KBM-7 (cell line): ENCODE measurements at regions not wholly inside any gene's neighbourhood (a gene's known extent, or its start where the extent isn't known, plus 50 kb on each side); places are given as distances from the start of the nearest gene placed in this dataset.

Experiments
- DNase-seq: peaks from one replicate; pipeline ENCODE4 v3.0.0-alpha.2; 2015
- in situ Hi-C: fragments of 300-500 bp; cut with MboI; formaldehyde crosslinking; loops from 2 replicates; pipeline ENCODE4 v1.14.3; 2020; ENCODE audit warnings: low sequenced_read_pairs, low pct_unique_long_range_greater_than_20kb, mixed read lengths

DNA sequence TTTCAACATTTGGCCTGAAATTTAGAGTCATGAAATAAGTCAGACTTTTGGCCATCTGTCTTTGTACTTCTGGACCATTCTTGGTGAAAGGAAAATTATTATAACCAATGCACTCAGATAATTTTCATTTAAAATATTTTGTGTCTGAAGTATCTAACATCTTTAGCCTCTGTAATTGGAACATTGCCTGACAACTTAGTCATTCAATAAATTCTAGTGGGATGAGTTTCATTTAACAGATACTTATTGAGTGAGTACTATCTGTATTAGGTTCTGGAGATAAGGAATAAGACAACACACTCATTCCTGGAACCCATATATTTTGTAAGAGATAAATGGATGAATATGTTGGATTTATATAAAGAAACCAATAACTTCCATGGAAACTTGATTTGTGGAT lies 536.0 kb downstream of the BCKDHB start:
- in situ Hi-C loops: no loop called here
- no peak for DNase-seq

DNA sequence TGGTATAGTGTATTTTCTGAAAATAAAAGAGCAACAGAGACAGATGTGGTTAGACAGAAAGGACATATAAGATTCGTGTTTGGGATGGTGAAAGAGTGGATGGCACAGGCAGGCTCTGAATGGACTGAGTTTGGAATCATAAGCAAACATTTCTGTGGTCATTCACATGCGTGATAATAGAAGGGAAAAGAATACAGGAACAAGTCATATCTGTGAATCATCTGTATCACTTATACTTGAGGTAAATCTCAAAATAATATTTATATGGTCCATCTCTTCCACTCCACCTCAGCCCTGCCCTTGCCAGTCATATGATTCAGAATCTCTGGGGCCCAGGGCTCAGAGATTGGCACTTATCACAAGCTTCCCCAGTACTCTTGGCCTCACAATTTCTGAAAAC lies 535.1 kb downstream of the BCKDHB start:
- in situ Hi-C loops: no loop called here
- DNase-seq: no peak

DNA sequence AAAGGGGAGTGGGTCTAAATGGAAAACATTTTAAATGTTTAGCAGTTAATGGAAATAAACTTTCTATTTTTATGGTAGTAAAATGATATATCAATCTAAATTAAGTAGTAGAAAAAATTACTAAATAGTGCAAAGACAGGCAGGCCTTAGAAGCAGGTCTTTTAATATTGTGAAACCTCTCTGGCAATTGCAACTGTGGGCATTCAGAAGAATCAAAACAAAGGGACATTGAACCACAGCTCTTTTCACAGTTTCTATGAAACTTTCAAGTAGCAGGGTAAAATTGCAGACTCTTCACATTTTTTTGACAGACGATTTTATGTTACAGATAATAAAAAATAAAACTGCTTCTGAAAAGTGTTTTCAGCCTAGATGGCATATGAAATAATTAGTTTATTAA lies 533.7 kb downstream of the BCKDHB start:
- in situ Hi-C loops: no loop called here
- no peak for DNase-seq

DNA sequence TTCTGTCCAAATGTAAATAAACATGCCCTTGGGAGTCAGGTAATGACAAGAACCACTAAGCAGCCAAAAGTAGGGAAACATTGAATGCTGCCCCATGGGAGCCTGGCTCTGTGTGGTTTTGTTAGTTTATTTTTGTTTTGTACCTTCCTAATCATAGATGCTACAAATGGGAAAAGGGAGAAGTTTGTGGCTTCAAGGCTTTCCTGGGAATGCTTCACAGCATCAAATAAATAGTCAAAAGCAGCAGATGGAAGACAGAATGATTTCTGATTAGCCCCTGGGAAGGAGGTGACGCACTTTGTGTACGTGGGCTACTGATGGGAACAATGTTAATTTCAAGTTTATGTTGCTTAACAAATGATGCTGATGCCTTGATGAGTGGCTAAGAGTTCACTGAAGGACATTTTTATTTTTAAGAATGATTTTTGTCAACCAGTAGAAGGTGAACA lies 532.7 kb downstream of the BCKDHB start:
- in situ Hi-C loops: no loop called here

DNA sequence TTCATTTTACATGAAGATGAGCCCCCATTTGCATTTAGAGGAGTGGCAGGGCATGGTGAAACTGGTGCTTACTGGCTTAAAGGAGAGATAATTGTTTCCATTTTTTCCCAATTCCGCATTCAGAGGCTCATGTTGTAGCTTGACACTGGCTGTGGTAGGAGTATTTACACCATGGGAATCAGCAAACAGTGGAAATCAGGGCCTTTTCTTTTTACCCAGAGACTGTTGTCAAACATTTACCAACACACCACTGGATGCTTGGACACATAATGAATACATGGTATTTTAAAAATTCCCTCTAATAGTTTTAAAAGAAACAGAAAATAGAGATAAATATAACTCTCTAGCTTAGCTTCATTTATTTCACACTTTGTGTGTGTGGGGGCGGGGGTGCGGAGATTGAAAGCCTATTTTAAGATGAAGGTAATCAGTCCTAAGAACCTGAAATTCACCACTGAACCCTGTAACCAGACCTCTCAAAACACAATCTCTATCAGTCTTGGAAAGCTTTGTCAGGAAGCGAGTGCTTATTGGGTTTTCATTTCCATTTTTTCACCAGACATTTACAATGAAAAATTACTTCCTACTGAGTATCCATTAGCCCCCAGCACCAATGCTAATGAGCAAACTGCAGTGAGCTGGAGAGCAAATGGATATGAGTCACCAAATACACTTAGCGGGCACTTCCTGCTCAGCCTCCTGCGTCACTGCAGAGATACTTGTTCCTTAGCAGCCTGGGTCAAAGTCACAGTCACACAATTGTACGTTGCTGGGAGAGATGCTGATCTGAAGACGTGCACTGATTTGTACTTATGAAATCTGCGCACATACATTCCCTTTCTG lies 532.0 kb downstream of the BCKDHB start:
- peak; percentile 18 for DNase-seq
- in situ Hi-C loops: no loop called here

More for the DNA sequence above, 532.7 kb downstream of the BCKDHB start:
- no peak for DNase-seq

DNA sequence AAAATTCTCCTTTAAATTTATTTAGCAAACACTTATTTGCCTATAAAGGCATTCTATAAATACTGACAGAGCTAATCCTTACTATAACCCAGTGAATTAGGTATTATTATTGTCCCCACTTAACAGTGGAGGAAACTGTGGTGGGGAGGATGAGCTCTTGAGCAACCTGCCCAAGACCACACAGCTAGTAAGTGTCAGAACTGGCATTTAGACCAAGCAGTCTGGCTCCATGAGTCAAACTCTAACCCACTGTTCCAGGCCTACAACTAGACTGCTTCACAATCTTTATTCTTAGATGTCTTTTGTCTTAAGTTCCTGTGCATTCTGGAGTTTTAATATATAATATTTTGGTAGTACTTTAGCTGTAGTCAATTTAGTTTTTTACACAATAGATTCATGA lies 530.8 kb downstream of the BCKDHB start:
- DNase-seq: no peak

DNA sequence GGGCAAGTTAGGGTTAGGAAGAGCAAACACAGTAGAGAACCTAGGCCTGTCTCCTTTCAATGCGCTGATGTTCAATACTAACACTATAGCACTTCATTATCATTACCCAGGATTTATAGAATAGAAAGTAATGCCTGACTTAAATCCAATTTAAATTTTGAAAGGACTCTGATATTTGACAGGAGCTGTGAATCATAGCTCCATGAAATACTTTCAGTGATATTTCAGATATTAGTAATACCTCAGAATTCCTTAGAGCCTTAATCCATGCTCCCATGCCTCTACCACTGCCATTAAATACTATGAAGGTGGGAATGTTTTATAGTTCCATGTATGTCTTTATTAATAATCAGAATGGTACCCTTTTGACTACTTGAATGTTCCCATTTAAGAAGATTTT lies 530.2 kb downstream of the BCKDHB start:
- no peak for DNase-seq
- in situ Hi-C loops: no loop called here

More for the DNA sequence above, 530.8 kb downstream of the BCKDHB start:
- in situ Hi-C loops: no loop called here

DNA sequence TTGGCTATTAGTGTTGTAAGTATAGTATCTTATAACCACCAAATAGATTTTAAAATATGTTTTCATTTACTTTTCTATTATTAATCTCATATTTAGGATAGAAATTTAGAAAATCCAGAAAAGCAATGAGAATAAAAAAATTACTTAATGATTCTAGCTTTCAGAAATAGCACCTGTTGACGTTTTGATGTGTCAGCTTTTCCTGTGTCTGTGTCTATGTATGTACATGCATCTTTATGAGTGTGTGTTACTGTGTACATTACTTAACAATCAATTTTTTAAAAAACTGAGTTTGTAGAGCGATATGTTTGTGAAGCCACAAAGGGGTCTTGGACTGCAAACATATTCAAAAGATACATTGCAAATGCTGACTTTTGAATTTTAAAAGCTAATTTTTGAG lies 526.9 kb downstream of the BCKDHB start:
- in situ Hi-C loops: no loop called here
- no peak for DNase-seq

DNA sequence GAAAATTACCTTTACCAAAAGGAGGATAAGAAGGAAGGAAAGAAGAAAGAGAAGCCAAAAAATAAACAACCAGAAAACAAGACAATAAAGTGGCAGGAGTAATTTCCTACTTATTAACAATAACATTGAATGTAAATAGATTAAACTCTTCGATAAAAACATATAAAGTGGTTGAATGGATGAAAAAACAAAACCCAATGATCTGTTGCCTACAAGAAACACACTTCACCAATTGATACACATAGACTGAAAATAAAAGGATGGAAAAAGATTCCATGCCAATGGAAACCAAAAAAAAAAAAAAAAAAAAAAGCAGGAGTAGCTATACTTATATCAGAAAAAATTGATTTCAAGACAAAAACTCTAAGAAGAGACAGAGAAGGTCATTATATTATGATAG lies 518.9 kb downstream of the BCKDHB start:
- in situ Hi-C loops: no loop called here
- no peak for DNase-seq

DNA sequence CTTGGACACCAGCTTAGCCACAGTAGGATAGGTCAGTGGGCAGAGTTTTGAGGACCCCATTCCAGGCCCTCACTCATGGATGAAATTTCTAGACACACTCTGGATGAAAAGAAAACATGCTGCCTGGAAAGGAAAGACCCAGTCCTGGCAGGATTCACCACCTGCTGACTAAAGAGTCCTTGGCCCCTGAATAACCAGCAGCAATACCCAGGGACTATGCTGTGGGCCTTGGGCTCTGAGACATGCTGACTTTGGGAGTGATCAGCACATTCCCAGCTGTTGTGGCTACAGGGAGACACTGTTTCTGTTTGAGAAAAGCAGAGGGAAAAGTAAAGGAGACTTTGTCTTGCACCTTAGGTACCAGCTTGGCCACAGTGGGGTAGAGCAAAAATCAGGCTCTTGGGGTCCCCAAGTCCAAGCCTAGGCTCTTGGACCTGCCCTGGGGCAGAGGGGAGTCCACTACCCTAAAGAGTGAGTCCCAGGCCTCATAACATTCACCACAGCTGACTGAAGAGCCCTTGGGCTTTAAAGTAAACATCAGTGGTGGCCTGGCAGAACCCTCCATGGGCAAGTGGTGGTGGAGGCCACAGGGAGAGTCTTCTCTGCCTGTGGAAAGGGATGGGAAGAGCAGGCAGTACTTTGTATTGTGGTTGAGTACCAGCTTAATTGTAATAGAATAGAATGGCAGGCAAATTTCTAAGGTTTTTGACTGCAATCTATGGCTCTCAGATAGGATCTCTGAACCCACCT lies 516.8 kb downstream of the BCKDHB start:
- in situ Hi-C loops: no loop called here

DNA sequence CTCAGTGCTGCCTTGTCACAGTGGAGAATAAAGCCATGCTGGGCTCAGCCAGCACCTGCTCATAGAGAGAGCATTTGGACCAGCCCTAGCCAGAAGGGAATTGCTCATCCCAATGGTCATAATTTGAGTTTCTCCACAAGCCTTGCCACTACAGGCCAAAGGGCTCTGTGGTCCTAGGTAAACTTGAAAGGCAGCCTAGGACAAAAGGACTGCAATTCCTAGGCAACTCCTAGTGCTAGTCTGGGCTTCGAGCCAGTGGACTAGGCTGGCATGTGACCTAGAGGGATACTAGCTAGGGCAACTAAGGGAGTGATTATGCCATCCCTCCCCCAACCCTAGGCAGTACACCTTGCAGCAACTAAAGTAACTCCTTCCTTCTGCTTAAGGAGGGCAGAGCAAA lies 516.2 kb downstream of the BCKDHB start:
- no peak for DNase-seq
- in situ Hi-C loops: no loop called here

More for the DNA sequence above, 516.8 kb downstream of the BCKDHB start:
- DNase-seq: no peak

DNA sequence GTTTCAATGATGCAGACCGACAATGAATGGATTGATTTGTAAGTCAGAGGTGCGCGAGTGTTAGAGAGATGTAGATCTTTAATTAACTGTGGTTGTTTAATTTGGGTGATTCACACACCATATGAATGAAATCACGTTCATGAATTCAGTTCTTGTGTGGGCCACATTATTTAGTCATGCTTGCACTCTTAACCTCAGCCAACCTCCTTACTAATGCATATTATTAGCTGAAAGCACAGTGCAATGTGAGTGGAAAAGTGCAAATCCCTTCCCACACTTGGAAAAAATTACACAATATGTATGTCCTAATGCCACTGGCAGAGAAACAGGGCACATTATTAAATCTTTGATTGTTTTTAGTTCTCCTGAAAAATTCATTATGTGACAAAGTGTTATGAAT lies 512.5 kb downstream of the BCKDHB start:
- in situ Hi-C loops: no loop called here
- DNase-seq: no peak

DNA sequence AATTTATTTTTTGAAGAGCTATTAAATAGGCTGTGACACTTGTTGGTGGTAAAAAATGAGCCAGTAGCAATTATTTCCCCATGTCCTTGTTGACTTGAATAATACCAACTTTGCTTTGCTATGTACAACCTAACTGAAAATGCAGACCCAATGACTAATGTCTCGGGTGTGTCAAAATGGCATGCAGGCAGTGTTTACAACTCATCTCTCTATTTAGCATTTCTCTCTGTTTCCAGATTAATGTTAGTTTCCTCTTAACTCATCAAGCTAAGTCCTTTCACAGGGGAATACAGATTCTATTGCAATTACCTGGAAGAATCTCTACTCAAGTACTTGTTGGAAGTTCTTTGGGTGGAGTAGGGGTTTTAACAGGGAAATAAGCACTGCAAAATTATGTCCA lies 504.4 kb downstream of the BCKDHB start:
- in situ Hi-C loops: no loop called here
- no peak for DNase-seq

DNA sequence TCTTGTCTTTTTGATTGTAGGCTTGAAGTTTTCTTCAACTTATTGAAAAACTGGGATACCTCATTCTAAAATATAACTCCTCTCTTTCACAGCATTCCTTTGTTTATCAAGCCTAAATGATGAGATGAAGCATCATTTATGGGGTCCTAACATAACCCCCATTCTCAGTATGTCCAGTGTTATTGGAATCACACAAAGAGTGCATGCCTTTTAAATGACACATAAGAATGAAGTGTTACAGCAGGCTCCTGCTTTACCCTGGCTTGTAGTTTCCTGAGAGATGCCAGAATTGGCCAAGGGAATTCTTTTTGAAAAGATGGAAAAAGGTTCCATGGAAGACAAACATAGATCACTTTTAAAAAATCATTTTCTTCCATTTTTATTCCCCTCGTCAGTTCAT lies 502.4 kb downstream of the BCKDHB start:
- DNase-seq: no peak
- in situ Hi-C loops: no loop called here

DNA sequence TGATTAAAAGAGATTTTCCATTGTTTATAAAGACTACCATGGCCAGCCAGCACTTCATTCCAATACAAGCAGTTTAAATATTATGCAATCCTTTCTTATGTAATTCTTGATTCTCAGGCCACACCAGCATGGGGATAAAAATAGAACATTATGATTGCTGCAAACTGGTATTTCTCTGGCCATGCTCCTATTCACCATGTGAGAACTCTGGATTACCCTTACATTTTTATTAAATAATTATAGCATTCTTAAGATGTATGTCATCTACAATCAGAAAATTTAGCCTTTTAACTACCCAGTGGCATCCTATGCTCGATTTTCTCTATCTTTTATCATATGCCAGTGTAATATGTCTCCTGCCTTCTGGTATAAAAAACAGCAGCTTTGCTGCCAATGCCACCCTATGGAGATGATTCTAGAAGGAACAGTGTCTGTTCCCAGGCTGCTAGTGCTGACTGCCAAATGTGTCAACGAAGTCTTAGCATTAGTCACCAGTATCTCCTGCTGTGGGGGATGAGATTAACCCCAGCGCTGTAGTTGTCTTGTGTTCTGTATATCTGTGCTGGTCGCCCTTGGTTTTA lies 501.4 kb downstream of the BCKDHB start:
- in situ Hi-C loops: no loop called here
- DNase-seq: no peak

DNA sequence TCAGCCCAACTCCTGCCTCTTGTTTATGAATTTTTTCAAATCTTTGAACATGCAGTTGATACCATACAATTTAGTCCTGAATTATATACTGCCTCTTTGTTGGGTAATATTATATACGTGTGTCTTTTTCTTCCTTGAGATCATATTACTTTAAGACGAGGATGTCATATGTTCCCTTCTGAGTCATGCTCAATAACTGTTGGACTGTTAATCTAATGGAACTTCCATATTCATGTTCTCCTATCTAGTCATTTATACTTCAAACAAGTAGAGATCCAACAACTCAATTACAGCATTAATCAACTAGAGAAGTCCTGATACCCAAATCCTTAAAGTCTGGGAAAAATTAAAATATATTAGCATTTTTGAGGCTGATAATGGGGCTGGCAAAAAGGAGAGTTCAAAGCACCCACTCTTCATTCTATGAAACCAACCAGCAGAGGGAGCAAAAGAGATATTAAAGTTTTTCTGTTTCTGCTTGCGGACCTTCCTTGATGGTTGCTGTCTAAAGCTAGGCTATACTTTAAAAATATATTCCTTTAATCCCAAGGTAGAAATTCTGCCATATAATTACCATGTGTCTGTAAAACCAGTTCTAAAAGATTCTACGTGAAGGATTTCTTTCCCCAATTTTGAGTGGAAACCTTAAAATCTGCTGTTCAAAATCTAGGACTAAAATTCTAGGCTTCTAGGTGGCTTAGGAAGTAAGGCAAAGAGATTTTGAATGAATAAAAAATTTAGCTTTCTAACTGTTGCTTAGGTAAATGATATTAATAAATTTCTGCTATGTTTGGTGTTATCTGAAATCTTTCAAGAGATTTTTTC lies 498.9 kb downstream of the BCKDHB start:
- peak; percentile 62 for DNase-seq
- in situ Hi-C loops: no loop called here

DNA sequence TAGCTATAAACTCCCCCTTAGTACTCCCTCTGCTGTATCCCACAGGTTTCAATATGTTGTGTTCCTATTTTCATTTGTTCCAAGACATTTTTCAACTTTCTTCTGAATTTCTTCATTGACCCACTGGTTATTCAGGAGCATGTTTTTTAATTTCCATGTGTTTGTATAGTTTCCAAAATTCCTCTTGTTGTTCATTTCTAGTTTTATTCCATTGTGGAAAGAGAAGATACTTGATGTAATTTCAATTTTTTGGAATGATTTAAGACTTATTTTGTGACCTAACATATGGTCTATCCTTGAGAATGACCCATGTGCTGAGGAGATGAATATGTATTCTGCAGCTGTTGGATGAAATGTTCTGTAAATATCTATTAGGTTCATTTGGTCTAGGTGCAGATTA lies 497.2 kb downstream of the BCKDHB start:
- in situ Hi-C loops: no loop called here
- no peak for DNase-seq

DNA sequence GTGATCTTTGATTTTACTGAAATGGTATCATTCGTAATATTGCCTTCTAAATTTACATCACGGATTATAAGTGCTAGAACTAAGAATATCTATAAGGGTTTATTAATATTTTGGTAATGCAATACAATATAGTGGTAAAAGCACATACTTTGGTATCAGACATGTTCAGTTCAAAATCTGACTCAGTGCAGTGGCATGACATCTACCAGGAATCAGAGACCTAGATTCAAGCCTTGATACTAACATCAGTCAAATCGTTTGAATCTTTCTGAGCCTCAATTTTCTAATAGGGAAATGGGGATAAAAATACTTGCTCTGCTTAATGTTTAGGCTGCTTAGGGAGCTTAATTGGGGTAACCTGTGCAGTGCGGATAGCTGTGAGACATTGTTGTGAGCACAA lies 488.0 kb downstream of the BCKDHB start:
- no peak for DNase-seq
- in situ Hi-C loops: no loop called here

DNA sequence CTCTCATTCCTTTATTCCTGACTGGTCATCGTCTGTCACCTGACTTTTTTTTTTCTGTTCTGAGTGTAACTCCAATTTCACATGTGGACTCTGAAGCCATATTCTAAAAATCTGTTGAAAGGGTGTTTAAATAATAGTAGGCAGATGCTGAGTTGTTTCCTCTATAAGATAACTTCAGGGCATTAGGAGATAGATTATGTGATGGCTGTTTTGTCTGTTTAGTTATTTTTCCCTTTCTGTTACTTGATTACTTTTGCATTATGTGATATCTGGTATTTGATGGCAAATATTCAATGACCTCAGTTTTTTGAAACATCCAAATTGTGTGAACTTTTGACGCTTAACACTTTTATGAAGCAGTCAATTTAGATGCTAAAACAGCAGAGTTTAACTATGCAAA lies 486.0 kb downstream of the BCKDHB start:
- in situ Hi-C loops: no loop called here
- DNase-seq: no peak
